AML-193 (cell line): ENCODE measurements at regions not wholly inside any gene's neighbourhood (a gene's known extent, or its start where the extent isn't known, plus 50 kb on each side); places are given as distances from the start of the nearest gene placed in this dataset.
"Not testable (repeated sequence)": the region's sequence is repeated elsewhere in the genome, so short reads cannot be mapped to it uniquely, and the experiment has no call there.

Experiments
- DNase-seq, 2 experiments: peaks; one replicate each; lab custom pipeline; 2025; lab: John Stamatoyannopoulos, UW

GRCh38 chr6:93943661-93944060 lies 524.3 kb upstream of the EPHA7 start:
- DNase-seq = no peak

DNA sequence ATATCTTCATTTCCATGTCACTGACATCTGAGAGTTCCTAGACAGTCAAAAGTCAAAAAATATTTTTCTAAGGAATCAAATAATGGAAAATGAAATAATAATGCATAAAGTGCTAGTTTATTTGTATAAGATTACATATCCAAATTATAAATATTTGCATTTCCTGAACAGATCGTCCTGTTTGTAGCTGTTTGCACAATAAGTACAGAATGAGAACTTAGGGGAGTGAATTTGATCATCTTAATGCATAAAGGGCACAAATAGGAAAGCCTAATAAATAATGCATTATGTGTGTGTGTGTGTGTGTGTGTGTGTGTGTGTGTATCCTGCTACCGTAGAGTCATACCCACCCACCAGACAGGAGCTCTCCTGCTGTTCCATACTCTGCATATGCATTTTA lies 521.0 kb upstream of the EPHA7 start:
- no peak for DNase-seq

DNA sequence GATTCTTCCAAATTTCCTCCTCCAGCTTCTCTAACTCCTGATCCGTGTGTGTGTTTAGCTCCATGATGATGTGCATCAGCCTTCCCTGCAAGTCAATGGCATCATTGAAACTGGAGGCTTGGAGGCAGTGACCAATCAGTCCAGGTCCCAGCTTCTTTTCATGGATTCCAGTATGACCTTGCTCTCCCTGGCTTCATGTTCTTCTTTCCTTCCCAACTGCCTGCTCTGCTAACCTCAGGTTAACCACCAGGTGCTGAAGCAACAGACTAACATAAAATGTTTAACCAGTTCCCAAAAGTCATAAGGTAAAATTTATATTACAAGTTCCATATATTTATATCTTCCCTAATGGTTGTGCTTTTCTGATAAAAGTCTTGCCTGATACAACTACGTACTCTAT lies 512.8 kb upstream of the EPHA7 start:
- DNase-seq = no peak

- no peak for DNase-seq
Observed at GRCh38 chr6:93927731-93928130, 508.4 kb upstream of the EPHA7 start.

DNA sequence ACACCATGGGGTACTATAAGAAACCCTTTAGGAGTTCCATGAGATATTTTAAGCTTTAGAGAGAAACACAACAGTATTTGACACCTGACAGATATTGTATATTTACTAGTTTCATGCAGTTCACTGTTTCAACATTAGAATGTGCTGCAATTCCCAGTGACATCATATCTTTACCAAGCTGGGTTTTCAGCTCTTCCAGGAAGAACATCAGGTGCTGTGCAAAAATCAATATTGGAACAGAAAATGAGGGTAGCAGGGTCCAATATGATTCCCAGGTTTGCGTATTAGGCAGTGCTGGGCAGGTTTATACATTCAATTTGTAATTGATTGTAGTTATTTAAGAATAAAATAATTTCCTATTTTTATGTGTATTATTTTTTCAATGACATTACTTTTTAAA lies 500.0 kb upstream of the EPHA7 start:
- DNase-seq = no peak

- no peak for DNase-seq
Observed at GRCh38 chr6:93918258-93918657, 498.9 kb upstream of the EPHA7 start.

DNA sequence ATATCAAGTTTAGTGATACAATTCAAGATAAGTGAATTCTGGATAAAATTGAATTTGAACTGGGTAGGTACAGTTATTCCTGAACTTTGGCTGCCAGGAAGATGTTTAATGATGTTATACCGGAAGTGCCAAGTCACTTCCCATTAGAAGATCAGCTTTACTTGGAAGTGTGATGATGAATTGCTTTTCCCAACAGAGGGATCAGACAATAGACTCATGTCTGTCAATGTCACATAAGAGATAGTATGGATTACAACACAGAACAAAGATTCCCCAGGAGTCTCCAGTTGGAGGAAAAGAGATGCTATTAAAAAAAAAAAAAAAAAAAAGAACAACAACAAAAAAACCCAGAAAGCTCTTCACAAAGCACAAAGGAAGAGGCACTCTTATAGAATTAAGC lies 497.9 kb upstream of the EPHA7 start:
- no peak for DNase-seq

DNA sequence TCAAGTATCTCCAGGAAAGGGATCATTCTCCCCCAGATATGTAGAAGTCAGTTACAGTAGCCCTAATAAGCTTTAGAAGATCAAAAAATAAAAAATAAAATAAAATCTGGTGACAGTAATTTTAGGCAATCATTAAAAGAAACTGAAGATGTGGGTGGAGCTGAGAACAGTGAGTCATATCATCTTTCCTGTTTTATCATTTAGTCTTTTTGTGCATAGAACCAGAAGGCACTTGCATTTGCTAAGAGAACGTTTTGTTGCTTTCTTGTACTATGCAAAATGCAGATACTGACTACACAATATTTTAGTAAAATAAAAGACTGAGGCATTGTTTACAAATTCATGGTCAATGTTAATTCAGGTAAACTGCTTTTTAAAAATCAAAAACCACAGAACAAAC lies 497.4 kb upstream of the EPHA7 start:
- no peak for DNase-seq

DNA sequence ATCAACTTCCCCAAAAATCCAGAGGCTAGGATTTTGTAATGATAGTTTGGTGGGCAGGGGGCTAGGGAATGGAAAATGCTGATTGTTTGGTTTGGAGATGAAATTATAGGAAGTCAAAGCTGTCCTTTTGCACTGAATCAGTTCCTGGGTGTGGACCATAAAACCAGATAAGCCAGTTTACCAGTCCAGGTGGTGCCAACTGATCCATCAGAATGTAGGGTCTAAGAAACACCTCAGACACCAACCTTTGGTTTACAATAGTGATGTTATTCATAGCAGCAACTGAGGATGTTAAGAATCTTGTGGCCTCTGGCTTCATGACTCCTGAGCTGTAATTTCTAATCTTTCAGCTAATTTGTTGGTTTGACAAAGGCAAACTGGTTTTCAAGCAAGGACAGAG lies 496.6 kb upstream of the EPHA7 start:
- DNase-seq = no peak

DNA sequence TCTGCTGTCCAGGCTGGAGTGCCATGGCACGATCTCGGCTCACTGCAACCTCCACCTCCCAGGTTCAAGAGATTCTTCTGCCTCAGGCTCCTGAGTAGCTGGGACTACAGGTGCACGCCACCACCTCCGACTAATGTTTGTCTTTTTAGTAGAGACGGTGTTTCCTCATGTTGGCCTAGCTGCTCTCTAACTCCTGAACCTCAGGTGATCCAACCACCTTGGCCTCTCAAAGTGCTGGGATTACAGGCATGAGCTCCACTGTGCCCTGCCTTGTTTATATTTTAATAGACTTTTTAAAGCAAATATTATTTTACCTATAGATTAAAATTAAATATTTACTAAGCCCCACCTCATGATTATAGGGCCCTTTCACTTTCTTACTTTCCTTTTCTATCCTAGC lies 483.2 kb upstream of the EPHA7 start:
- no peak for DNase-seq

DNA sequence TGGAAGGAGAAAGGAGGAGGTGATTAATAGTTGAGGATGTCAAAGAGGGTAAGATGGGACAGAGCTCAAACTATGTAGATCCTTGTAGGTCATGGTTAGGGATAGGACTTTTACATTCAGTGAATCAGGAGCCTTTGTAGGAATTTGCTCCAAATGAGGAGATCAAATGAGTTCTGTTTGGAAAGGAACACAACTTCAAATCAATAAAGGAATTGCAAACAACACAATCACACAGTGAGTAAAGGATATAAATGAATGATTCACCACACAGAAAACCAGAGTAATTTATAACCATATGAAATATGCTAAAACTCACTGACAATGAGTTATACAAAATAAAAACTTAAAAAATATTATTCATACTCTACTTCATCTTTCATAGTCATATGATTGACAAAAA lies 480.8 kb upstream of the EPHA7 start:
- DNase-seq = no peak

DNA sequence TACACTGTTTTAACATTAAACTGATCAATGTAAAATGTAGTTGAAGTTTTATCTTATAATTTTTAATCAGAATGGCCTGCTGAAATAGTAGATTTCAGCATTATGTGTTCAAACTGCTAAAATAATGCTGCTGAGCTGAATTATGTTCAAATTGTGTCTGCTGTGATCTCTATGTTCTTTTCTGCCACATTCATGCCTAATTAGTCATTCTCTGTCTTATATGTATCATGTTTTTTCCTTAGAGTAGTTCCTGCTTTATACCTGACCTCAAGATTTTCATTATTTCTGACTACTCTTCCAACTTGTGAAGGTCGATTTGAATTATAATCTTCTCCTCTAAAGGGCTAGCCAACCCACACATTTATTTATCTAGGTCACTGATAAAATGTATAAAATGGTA lies 476.7 kb upstream of the EPHA7 start:
- DNase-seq = no peak

DNA sequence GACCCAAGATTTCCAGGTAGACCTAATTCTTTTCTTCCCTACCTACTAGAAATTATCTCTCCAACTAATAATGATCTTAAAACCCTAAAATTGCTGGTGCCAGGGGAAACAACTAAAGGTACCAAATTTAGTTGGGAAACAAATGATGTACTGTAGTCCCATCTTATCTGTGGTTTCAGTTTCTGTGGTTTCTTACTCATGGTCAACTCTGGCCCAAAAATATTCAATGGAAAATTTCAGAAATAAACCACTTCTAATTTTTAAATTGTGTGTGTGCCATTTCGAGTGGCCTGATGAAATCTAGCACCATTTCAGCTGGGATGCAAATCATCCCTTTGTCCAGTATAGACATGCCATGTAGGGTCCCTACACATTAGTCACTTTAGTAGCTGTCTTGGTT lies 475.2 kb upstream of the EPHA7 start:
- no peak for DNase-seq

DNA sequence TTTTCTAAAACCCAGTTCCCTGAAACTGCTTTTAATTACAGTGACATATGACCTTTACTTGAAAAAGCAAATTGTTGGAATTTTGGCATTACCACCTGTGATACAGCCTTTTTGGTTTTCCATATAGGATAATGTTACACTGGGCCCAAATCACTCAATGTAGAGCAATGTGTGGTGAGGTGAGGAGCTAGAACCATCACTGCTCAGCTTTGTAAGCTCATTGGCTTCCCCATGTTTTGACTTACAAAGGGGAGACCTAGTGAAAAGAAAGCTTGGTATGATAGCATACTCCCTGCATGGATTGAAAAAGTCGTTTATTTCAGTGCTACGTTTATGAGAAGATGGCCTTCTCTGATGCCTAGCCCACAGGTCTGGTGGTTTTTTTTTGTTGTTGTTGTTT lies 470.4 kb upstream of the EPHA7 start:
- DNase-seq = no peak

DNA sequence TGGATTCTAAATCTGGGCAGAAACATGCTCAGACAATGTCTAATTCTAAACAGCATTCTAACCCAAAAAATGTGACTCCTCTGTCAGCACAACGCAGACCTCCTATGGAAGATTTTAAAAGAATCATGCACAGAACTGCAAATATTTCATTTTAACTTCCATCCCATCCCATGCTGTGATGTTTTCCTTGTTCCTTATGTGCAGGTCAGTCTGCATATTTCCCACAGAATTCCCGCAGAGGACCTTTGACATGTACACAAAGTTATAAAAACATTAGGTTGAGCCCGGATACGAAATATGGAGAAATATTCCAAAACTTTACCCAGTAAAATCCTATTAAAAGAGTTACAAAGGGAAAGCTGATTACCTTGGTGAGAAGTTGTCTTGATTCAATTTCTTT lies 467.1 kb upstream of the EPHA7 start:
- no peak for DNase-seq

- no peak for DNase-seq
Observed at GRCh38 chr6:93859971-93860370, 440.6 kb upstream of the EPHA7 start.

DNA sequence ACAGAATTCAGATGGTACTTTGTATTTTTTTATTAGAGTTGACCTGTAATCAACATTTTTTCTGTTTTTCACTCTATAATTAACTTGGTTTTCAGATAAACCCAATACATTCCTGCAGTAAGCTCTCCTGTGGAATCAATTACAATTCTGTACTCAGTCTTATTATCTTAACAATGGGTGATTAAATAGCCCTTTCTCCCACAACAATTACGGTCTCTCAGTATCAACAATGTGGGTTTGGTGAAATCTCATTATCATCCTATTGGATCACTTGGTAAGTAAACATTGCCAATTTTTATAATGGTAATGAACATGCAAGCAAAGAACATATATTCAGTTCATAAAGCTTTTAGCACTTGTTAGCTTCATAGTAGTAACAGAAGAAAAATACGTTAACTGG lies 438.9 kb upstream of the EPHA7 start:
- no peak for DNase-seq

- DNase-seq = no peak
Observed at GRCh38 chr6:93849857-93850256, 430.5 kb upstream of the EPHA7 start.

- DNase-seq = no peak
Observed at GRCh38 chr6:93848031-93848742, 428.8 kb upstream of the EPHA7 start.

- no peak for DNase-seq
Observed at GRCh38 chr6:93842178-93842577, 422.8 kb upstream of the EPHA7 start.

GRCh38 chr6:93835451-93836145 lies 416.2 kb upstream of the EPHA7 start:
- not testable (repeated sequence) for DNase-seq

DNA sequence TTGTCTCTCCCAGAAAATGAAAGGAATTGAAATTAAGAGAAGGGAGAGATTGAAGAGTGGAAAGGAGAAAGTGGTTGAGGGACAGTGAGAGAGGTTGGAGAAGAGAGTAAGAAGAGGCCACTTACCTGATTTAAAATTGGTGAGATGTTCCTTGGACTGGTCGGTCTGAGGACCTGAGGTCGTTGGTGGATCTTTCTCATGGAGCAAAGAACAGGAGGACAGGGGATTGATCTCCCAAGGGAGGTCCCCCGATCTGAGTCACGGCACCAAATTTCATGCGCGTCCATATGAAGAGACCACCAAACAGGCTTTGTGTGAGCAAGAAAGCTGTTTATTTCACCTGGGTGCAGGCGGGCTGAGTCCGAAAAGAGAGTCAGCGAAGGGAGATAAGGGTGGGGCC lies 415.7 kb upstream of the EPHA7 start:
- DNase-seq = not testable (repeated sequence)

- not testable (repeated sequence) for DNase-seq
Observed at GRCh38 chr6:93833326-93833725, 414.0 kb upstream of the EPHA7 start.

GRCh38 chr6:93829757-93830156 lies 410.4 kb upstream of the EPHA7 start:
- DNase-seq = not testable (repeated sequence)
